Fibroblast of skin of back (primary cell): ENCODE measurements at regions not wholly inside any gene's neighbourhood (a gene's known extent, or its start where the extent isn't known, plus 50 kb on each side); places are given as distances from the start of the nearest gene placed in this dataset.

Experiments
- DNase-seq: peaks from one replicate; pipeline ENCODE4 v3.0.0-alpha.2; 2013

GRCh38 chr4:71691416-71692073 is 92.3 kb downstream of the GC start:
- DNase-seq: no peak

GRCh38 chr4:71689822-71690221 is 94.1 kb downstream of the GC start:
- peak; percentile 50 for DNase-seq

DNA sequence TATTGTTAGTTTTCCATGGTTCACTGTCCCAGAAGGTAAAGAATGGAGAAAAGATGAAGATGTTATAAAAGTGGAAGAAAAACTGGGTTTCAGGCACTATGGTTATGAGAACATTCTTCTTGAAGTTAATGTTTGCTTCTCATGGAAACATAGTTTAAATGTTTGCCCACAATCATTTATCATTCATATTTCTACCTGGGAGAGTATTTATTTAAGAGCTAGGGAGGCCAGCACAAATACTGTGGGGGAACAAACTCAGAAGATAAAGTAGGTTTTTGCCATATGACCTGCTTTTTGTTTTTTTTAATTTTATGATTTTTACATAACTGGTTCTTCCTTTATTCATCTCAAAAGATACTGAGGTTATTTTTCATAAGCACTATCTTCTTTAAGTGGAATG is 96.8 kb downstream of the GC start:
- DNase-seq: no peak

DNA sequence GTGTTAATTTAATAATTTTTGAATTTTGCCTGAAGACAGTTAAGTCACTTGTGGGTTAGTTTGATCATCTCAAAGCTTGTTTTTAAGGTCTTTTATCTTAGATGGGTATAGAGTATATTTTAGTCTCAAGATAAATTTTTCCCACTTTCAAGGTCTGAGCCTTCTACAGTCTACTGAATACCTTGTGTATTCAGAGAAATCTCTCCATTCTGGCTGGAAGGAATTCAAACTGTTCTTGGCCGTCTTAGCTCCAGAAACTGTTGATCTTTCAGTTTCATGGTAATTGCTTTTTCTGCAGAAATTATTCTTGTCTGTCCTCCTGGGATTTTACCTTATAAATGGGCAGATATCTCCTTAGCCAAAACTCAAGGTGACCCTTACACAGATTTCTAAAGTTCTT is 97.9 kb downstream of the GC start:
- no peak for DNase-seq

DNA sequence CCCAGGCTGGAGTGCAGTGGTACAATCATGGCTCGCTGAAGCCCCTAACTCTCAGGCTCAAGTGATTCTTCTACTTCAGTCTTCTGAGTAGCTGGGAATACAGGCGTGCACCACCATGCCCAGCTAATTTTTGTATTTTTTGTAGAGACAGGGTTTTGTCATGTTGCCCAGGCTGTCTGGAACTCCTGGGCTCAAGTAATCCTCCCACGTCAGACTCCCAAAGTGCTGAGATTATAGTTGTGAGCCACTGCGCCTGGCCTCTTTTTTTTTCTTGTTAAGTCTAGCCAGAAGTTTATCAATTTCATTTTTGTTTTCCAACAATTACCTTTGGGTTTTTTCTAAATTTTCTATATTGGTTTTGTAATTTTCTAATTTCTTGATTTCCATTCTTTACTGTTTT is 100.6 kb downstream of the GC start:
- no peak for DNase-seq

- peak; percentile 68 for DNase-seq
These were observed 103.2 kb downstream of the GC start for GRCh38 chr4:71680706-71681105.

DNA sequence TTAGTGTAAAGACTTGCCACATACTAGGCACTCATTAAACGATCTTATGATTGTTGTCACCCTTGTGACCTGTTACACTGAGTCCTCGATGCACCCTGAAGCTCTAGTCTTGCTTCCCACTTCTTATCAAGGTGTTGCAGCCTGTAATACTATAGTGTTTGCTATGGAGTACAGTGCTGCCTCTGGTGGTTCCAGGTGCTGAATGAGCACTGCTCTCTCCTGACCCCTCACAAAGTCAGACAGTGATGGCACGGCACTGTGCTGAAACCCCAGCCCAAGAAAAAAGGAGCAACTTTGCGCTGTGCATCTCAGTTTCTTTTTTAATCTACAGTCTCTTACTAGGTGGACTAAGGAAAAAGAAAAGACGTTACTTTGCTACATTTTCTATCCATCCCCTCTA is 106.3 kb downstream of the GC start:
- no peak for DNase-seq

DNA sequence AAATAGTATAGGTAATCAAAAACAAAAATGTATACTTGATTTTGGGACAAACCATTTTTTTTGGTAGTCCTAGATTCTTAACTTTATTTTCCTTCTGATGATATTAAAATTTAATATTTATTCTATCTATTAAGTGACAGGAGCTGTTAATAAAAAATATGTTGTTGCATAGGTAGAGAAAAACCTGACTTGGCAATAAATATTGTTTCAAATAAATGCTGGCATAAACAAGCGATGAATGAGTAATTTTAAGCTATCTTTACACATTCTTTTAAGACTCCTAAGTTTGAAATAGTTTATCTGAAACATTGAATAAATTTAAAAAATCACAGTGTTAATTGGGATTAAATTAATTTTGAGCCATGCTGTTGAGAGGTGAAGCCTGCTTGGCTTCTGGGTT is 114.6 kb downstream of the GC start:
- no peak for DNase-seq

- DNase-seq: no peak
These were observed 118.5 kb downstream of the GC start for GRCh38 chr4:71665358-71665757.

GRCh38 chr4:71664366-71664765 is 119.5 kb downstream of the GC start:
- no peak for DNase-seq

DNA sequence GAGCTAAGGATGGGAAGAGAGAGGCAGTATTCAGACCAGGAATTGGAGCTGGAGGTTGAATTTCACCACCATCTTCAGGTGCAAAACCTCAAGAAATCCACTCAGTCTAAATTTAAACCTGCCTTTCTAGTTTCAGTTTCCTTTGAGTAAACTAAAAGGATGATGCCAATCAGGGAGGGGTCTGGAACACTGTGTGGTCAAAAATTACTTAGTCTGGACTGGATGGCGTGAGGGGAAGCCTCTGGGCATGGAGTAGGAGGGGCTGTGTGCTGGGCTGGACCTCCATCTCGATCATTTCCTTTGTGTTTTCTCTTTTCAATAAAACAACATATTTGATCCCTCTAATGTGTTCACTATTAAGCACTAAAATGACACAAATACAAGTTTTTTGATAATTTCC is 120.1 kb downstream of the GC start:
- DNase-seq: no peak

GRCh38 chr4:71659979-71660378 is 123.9 kb downstream of the GC start:
- DNase-seq: peak; percentile 11

GRCh38 chr4:71648923-71649322 is 135.0 kb downstream of the GC start:
- no peak for DNase-seq

DNA sequence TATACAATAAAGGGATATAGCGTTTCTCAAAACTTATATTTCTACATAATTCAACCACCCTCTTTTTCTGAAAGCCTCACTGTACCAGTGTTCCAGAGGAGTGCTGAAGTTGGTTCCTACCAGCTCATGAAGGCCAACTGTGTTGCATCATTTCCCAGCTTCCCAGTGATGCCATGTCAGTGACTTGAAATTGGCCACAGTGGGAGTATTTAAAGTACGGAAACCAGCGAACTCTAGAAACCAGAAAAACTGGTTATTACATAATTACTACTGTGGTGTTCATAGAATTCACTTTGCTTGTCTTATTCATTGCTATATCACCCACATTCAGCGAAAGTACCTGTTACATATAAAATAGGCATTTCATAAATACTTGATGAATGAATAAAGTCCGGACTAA is 135.4 kb downstream of the GC start:
- DNase-seq: no peak

GRCh38 chr4:71639380-71639779 is 144.5 kb downstream of the GC start:
- no peak for DNase-seq

GRCh38 chr4:71635139-71635748 is 148.6 kb downstream of the GC start:
- DNase-seq: no peak

DNA sequence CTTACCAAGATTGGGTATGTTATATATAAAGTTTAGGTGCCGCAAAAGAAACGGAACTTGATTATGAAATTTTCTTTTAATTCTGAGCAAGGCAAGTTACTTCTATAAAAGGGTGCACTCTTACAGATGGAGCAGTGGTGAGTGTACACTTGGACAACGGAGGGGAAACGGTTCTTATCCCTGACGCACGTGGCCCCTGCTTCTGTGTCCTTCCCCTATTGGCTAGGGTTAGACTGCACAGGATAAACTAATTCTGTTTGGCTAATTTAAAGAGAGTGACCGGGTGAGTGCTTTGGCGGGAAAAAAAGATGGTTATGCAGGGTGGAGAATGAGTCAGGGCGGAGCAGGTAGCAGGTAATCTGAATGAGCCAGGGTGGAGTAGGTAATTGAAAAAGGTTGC is 149.5 kb downstream of the GC start:
- DNase-seq: no peak

GRCh38 chr4:71630803-71631202 is 153.1 kb downstream of the GC start:
- DNase-seq: no peak

- no peak for DNase-seq
These were observed 158.9 kb downstream of the GC start for GRCh38 chr4:71625005-71625404.
